DOHH2 (cell line): ENCODE measurements at regions not wholly inside any gene's neighbourhood (a gene's known extent, or its start where the extent isn't known, plus 50 kb on each side); places are given as distances from the start of the nearest gene placed in this dataset.

Experiments used
- EZH2phosphoT487 ChIP-seq: fragments of 200-600 bp; sonication (generic); IDR thresholded peaks from 2 replicates; pipeline ENCODE4 v1.6.1; 2017; ENCODE audit warnings: borderline replicate concordance, mild to moderate bottlenecking, antibody characterized with exemption, low read length, moderate library complexity, mixed read lengths
- TF ChIP-seq, protein P1 (sequence below): fragments of 200-600 bp; sonication (generic); IDR thresholded peaks from one replicate; pipeline ENCODE4 v1.5.1; 2014; ENCODE audit warnings: antibody characterized with exemption, mild to moderate bottlenecking, low read depth, low read length; ENCODE audit not compliant: poor library complexity, severe bottlenecking

GRCh38 chr13:100854006-100854405 is 179.4 kb upstream of the TMTC4 start:
- TF ChIP-seq, protein P1, sequence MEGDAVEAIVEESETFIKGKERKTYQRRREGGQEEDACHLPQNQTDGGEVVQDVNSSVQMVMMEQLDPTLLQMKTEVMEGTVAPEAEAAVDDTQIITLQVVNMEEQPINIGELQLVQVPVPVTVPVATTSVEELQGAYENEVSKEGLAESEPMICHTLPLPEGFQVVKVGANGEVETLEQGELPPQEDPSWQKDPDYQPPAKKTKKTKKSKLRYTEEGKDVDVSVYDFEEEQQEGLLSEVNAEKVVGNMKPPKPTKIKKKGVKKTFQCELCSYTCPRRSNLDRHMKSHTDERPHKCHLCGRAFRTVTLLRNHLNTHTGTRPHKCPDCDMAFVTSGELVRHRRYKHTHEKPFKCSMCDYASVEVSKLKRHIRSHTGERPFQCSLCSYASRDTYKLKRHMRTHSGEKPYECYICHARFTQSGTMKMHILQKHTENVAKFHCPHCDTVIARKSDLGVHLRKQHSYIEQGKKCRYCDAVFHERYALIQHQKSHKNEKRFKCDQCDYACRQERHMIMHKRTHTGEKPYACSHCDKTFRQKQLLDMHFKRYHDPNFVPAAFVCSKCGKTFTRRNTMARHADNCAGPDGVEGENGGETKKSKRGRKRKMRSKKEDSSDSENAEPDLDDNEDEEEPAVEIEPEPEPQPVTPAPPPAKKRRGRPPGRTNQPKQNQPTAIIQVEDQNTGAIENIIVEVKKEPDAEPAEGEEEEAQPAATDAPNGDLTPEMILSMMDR = no peak
- no peak for TF ChIP-seq EZH2phosphoT487
